Aorta (tissue), 5 donors: ENCODE measurements at regions not wholly inside any gene's neighbourhood (a gene's known extent, or its start where the extent isn't known, plus 50 kb on each side); places are given as distances from the start of the nearest gene placed in this dataset.
A peak's percentile ranks its signal among the peaks of the same experiment; 100 is the strongest.

Experiments
- ATAC-seq: fragments of 200-7000 bp; cut with Tn5 transposase; one replicate; pipeline ENCODE4 v1.9.1; 2022; ENCODE audit warnings: moderate library complexity; ENCODE audit not compliant: low FRiP score
- DNase-seq, 2 donors: peaks; one replicate each; pipeline ENCODE4 v3.0.0-alpha.2; 2020
- H3K27ac ChIP-seq, 2 donors: one replicate each; pipeline ENCODE4 v1.5.1; 2013; ENCODE audit warnings: low read length in 2 of 2, mild to moderate bottlenecking in 2 of 2, moderate library complexity in 2 of 2, control low read depth in 1 of 2, inconsistent platforms in 1 of 2, low read depth in 1 of 2
- H3K27me3 ChIP-seq, 2 donors: one replicate each; pipeline ENCODE4 v1.6.1; 2013; ENCODE audit warnings: control low read depth in 1 of 2, low read length in 1 of 2, mild to moderate bottlenecking in 1 of 2, moderate library complexity in 1 of 2; ENCODE audit not compliant: insufficient read depth in 2 of 2, control insufficient read depth in 1 of 2
- H3K36me3 ChIP-seq, 2 donors: one replicate each; pipeline ENCODE4 v1.6.1; 2013; ENCODE audit warnings: control low read depth in 1 of 2, low read length in 1 of 2, mild to moderate bottlenecking in 1 of 2; ENCODE audit not compliant: insufficient read depth in 2 of 2, control insufficient read depth in 1 of 2
- H3K4me1 ChIP-seq, 2 donors: one replicate each; pipeline ENCODE4 v1.6.1; 2013; ENCODE audit warnings: low read length in 2 of 2, control low read depth in 1 of 2, mild to moderate bottlenecking in 1 of 2, moderate library complexity in 1 of 2; ENCODE audit not compliant: insufficient read depth in 2 of 2, control insufficient read depth in 1 of 2
- H3K4me3 ChIP-seq, 2 donors: one replicate each; pipeline ENCODE4 v1.5.1; 2013; ENCODE audit warnings: low read length in 2 of 2, control low read depth in 1 of 2, mild to moderate bottlenecking in 1 of 2
- H3K9me3 ChIP-seq: one replicate; pipeline ENCODE4 v1.6.1; 2013; ENCODE audit warnings: mild to moderate bottlenecking, low read length; ENCODE audit not compliant: control insufficient read depth
- WGBS, 2 donors: extraction: QIAGEN DNeasy Blood & Tissue Kit; methylation state at CpG; one replicate each; pipeline ENCODE4 v1.1.7; 2013; 5-methylcytosine and 5-hydroxymethylcytosine counted together
- intact Hi-C, 2 donors: fragments of 100-400 bp; cut with DNase I; formaldehyde crosslinking; loops; one replicate each; pipeline versions ENCODE4 v1.14.2 to v1.15.0; 2022
- donor health status: healthy with polysubstance abuse.
- donor health status: Bipolar disorder and iron deficiency.
- donor health status: DM: no; HTN: no; CAD: no.
- donor health status: DM: no; HTN: no; CAD: no.
- donor health status: DM: yes; HTN: yes; CAD: no.

- no peaks in the 10 kb centered on the region for H3K36me3 ChIP-seq
- H3K27me3 ChIP-seq: no peaks in the 10 kb centered on the region
- H3K9me3 ChIP-seq: peaks cover 1% of the 10 kb centered on the region
- no peaks in the 10 kb centered on the region for H3K4me1 ChIP-seq
- DNase-seq: no peak
- no peak overlapping the region for H3K27ac ChIP-seq
- H3K4me3 ChIP-seq: no peak overlapping the region
- no peak for ATAC-seq
- WGBS, 2 donors: 58 to 59% methylated on average over 2 of the region's 2 CpGs
- intact Hi-C loops: no loop called here
Observed at GRCh38 chr20:22005535-22005934, 300.1 kb downstream of the PAX1 start.

- no peak for DNase-seq
- no peak for ATAC-seq
- Histone ChIP-seq H3K4me3 (no peak overlapping the region), H3K9me3 (peaks cover 1% of the 10 kb centered on the region), H3K36me3 (no peaks in the 10 kb centered on the region), H3K27me3 (no peaks in the 10 kb centered on the region), H3K4me1 (no peaks in the 10 kb centered on the region), H3K27ac (no peak overlapping the region)
- 57 to 61% methylated on average over 2 of the region's 2 CpGs for WGBS, 2 donors
- intact Hi-C loops: no loop called here
Observed at GRCh38 chr20:22004946-22005345, 299.5 kb downstream of the PAX1 start.

- ATAC-seq: no peak
- Histone ChIP-seq H3K9me3 (no peaks in the 10 kb centered on the region), H3K36me3 (no peaks in the 10 kb centered on the region), H3K4me3 (no peak overlapping the region), H3K4me1 (no peaks in the 10 kb centered on the region), H3K27me3 (no peaks in the 10 kb centered on the region), H3K27ac (no peak overlapping the region)
- DNase-seq: no peak
- intact Hi-C loops: no loop called here
Observed at GRCh38 chr20:22003680-22004079, 298.2 kb downstream of the PAX1 start.

GRCh38 chr20:22001886-22002285 is 296.4 kb downstream of the PAX1 start:
- Histone ChIP-seq H3K27ac (no peak overlapping the region), H3K4me3 (no peak overlapping the region), H3K4me1 (no peaks in the 10 kb centered on the region), H3K27me3 (no peaks in the 10 kb centered on the region), H3K9me3 (no peaks in the 10 kb centered on the region), H3K36me3 (no peaks in the 10 kb centered on the region)
- intact Hi-C loops: no loop called here
- WGBS, 2 donors: 75 to 88% methylated on average over 1 of the region's 1 CpG
- no peak for DNase-seq
- ATAC-seq: no peak

GRCh38 chr20:21995461-21995860 is 290.0 kb downstream of the PAX1 start:
- intact Hi-C loops: no loop called here

GRCh38 chr20:21994203-21994602 is 288.7 kb downstream of the PAX1 start:
- intact Hi-C loops: no loop called here

More at GRCh38 chr20:21995461-21995860, 290.0 kb downstream of the PAX1 start:
- DNase-seq (no peak), ATAC-seq (peak; percentile 15)
- H3K9me3 ChIP-seq: peaks cover 1% of the 10 kb centered on the region
- WGBS, 2 donors: 55 to 78% methylated on average over 2 of the region's 2 CpGs
- no peaks in the 10 kb centered on the region for H3K4me1 ChIP-seq
- no peaks in the 10 kb centered on the region for H3K36me3 ChIP-seq
- no peak overlapping the region for H3K4me3 ChIP-seq
- H3K27ac ChIP-seq: no peak overlapping the region
- H3K27me3 ChIP-seq: no peaks in the 10 kb centered on the region

GRCh38 chr20:21982559-21982958 is 277.1 kb downstream of the PAX1 start:
- Histone ChIP-seq H3K27ac (no peak overlapping the region), H3K4me3 (no peak overlapping the region), H3K9me3 (peaks cover 2% of the 10 kb centered on the region), H3K27me3 (no peaks in the 10 kb centered on the region), H3K36me3 (no peaks in the 10 kb centered on the region), H3K4me1 (no peaks in the 10 kb centered on the region)
- DNase-seq (no peak), ATAC-seq (no peak)
- intact Hi-C loops: no loop called here
- 70 to 78% methylated on average over 3 of the region's 3 CpGs for WGBS, 2 donors

More at GRCh38 chr20:21994203-21994602, 288.7 kb downstream of the PAX1 start:
- Histone ChIP-seq H3K9me3 (peaks cover 1% of the 10 kb centered on the region), H3K4me1 (no peaks in the 10 kb centered on the region), H3K4me3 (no peak overlapping the region), H3K27me3 (no peaks in the 10 kb centered on the region), H3K36me3 (no peaks in the 10 kb centered on the region), H3K27ac (no peak overlapping the region)
- ATAC-seq (no peak), DNase-seq (no peak)
- whole genome bisulfite sequencing, 2 donors: 80 to 88% methylated on average over 2 of the region's 2 CpGs

- ATAC-seq: peak; percentile 89
- Histone ChIP-seq H3K4me1 (no peaks in the 10 kb centered on the region), H3K27me3 (no peaks in the 10 kb centered on the region), H3K27ac (no peak overlapping the region), H3K4me3 (no peak overlapping the region), H3K36me3 (no peaks in the 10 kb centered on the region), H3K9me3 (peaks cover 2% of the 10 kb centered on the region)
- intact Hi-C loops: no loop called here
- DNase-seq: peak in 1 of 2 donors; percentile 59
- 25 to 30% methylated on average over 6 of the region's 6 CpGs for WGBS, 2 donors
Observed at GRCh38 chr20:21981597-21982344, 276.3 kb downstream of the PAX1 start.

GRCh38 chr20:21981179-21981578 is 275.7 kb downstream of the PAX1 start:
- DNase-seq (peak in 1 of 2 donors; percentile 50), ATAC-seq (peak; percentile 19)
- no peaks in the 10 kb centered on the region for H3K4me1 ChIP-seq
- H3K27ac ChIP-seq: no peak overlapping the region
- intact Hi-C loops: no loop called here
- H3K9me3 ChIP-seq: peaks cover 2% of the 10 kb centered on the region
- no peaks in the 10 kb centered on the region for H3K27me3 ChIP-seq
- H3K36me3 ChIP-seq: no peaks in the 10 kb centered on the region
- H3K4me3 ChIP-seq: no peak overlapping the region
- WGBS, 2 donors: 17 to 30% methylated on average over 3 of the region's 3 CpGs
